Heart left ventricle (tissue), 16 donors: ENCODE measurements at regions not wholly inside any gene's neighbourhood (a gene's known extent, or its start where the extent isn't known, plus 50 kb on each side); places are given as distances from the start of the nearest gene placed in this dataset.

Experiments used
- ATAC-seq, 4 donors: fragments of 200-7000 bp; cut with Tn5 transposase; one replicate each; pipeline ENCODE4 v1.9.1; 2020 to 2022; ENCODE audit warnings: moderate library complexity in 4 of 4, mild to moderate bottlenecking in 3 of 4, moderate number of reproducible peaks in 1 of 4
- DNase-seq, 5 donors: peaks; one replicate each; pipeline ENCODE4 v3.0.0-alpha.2; 2020
- H3K27ac ChIP-seq, 12 donors: fragments of 200-600 bp; sonication (generic) in 4 of 12; one replicate each; pipeline versions ENCODE4 v1.5.0 to v1.8.0; 2016 to 2022; ENCODE audit warnings: mild to moderate bottlenecking in 2 of 12
- H3K27me3 ChIP-seq, 9 donors: fragments of 200-600 bp; sonication (generic) in 2 of 9; one replicate each; pipeline versions ENCODE4 v1.5.1 to v1.8.0; 2016 to 2022; ENCODE audit warnings: mild to moderate bottlenecking in 3 of 9
- H3K36me3 ChIP-seq, 9 donors: fragments of 200-600 bp; sonication (generic) in 2 of 9; one replicate each; pipeline versions ENCODE4 v1.5.0 to v1.8.0; 2018 to 2022; ENCODE audit warnings: mild to moderate bottlenecking in 2 of 9
- H3K4me1 ChIP-seq, 12 donors: fragments of 200-600 bp; sonication (generic) in 4 of 12; one replicate each; pipeline versions ENCODE4 v1.5.0 to v1.8.0; 2016 to 2022; ENCODE audit warnings: mild to moderate bottlenecking in 3 of 12
- H3K4me3 ChIP-seq, 12 donors: fragments of 200-600 bp; sonication (generic) in 4 of 12; one replicate each; pipeline versions ENCODE4 v1.5.0 to v1.8.0; 2017 to 2022; ENCODE audit warnings: mild to moderate bottlenecking in 9 of 12, moderate library complexity in 4 of 12
- H3K9me3 ChIP-seq, 12 donors: fragments of 200-600 bp; sonication (generic) in 4 of 12; one replicate each; pipeline versions ENCODE4 v1.5.0 to v1.8.0; 2016 to 2022; ENCODE audit warnings: mild to moderate bottlenecking in 1 of 12
- CTCF ChIP-seq, 12 donors: fragments of 200-600 bp; sonication (generic) in 4 of 12; IDR thresholded peaks; one replicate each; pipeline versions ENCODE4 v1.5.0 to v1.8.0; 2018 to 2022; ENCODE audit warnings: antibody characterized with exemption in 12 of 12, mild to moderate bottlenecking in 5 of 12
- POLR2A ChIP-seq, 2 donors: fragments of 450-650 bp; IDR thresholded peaks; one replicate each; pipeline ENCODE4 v1.6.1; 2017; ENCODE audit warnings: antibody characterized with exemption in 2 of 2, mild to moderate bottlenecking in 2 of 2, moderate library complexity in 2 of 2
- WGBS, 4 donors: extraction: QIAGEN DNeasy Blood & Tissue Kit in 2 of 4; methylation state at CpG; one replicate each; pipeline versions ENCODE4 v1.1.5 to v1.1.7; 2013 to 2018; 5-methylcytosine and 5-hydroxymethylcytosine counted together
- intact Hi-C, 10 donors: fragments of 100-400 bp; cut with DNase I; formaldehyde crosslinking; loops; one replicate each; pipeline versions ENCODE4 v1.11.1 to v1.14.2; 2022
- donor health status: ischemic (EF 13 %, LVEDD 7.1; RV severe dilation, severe dysfunction).
- donor health status: healthy with polysubstance abuse.
- donor health status: DM: no; HTN: yes; CAD: no.
- donor health status: DM: no; HTN: no; CAD: no.
- donor health status: ischemic (EF 25% LVEDD 6.9; RV normal size, moderate dysfunction).
- donor health status: ischemic (EF 25% LVEDD 5.7; RV mildly dilated, moderate dysfunction).
- donor health status: healthy.
- donor health status: DM: yes; HTN: yes; CAD: no.
- donor health status: ischemic (EF 35%, LVEDD 5.7; RV mildly dilated, moderate dysfunction).
- donor health status: nonischemic (EF 11% LVEDD 7.7; RV severe dilation, severe dysfunction).
- donor health status: DM: yes; HTN: yes; CAD: no.
- donor health status: PGD.
- donor health status: ischemic (EF 29% LVEDD 5.4; RV normal size, mild dysfunction).
- donor health status: nonischemic (EF 23%, LVEDD 6.1; RV moderate dilation, normal function).

GRCh38 chr2:223418131-223418530 lies 184.0 kb downstream of the SCG2 start:
- TF ChIP-seq POLR2A (IDR thresholded peaks at IDR 0.05) (no peak), CTCF (IDR thresholded peaks at IDR 0.05) (no peak)
- H3K9me3 ChIP-seq = no peaks in the 10 kb centered on the region
- ATAC-seq = no peak
- H3K4me1 ChIP-seq = peaks cover 0 to 2% (median 0%) of the 10 kb centered on the region in 12 donors
- H3K27ac ChIP-seq = no peak overlapping the region
- DNase-seq = no peak
- intact Hi-C loops = no loop called here
- no peak overlapping the region for H3K4me3 ChIP-seq
- 74 to 80% (median 79%) methylated on average over 6 of the region's 6 CpGs for WGBS, 4 donors
- no peaks in the 10 kb centered on the region for H3K36me3 ChIP-seq
- H3K27me3 ChIP-seq = no peaks in the 10 kb centered on the region

GRCh38 chr2:223418604-223419199 lies 183.5 kb downstream of the SCG2 start:
- H3K4me1 ChIP-seq = peaks cover 0 to 2% (median 0%) of the 10 kb centered on the region in 12 donors
- WGBS, 4 donors = 40 to 70% (median 64%) methylated on average over 1 of the region's 1 CpG
- H3K27ac ChIP-seq = no peak overlapping the region

DNA sequence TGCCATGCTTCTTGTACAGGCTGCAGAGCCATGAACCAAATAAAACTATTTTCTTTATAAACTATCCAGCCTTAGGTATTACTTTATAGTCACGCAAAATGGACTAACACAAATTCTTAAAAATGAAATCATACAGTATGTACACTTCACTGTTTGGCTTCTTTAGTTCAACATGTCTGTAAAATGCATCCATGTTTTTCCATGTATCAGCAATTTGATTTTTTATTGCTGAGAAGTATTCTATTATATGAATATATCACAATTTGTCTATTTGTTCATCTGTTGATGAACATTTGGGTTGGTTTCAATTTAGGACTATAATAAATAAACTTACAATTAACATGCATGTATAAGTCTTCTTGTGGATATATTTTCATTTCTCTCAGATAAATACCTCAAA lies 182.1 kb downstream of the SCG2 start:
- no peak for DNase-seq
- TF ChIP-seq CTCF (IDR thresholded peaks at IDR 0.05) (no peak), POLR2A (IDR thresholded peaks at IDR 0.05) (no peak)
- Histone ChIP-seq H3K4me1 (peaks cover 0 to under 1% (median 0%) of the 10 kb centered on the region in 12 donors), H3K4me3 (no peak overlapping the region), H3K27ac (no peak overlapping the region), H3K27me3 (no peaks in the 10 kb centered on the region), H3K9me3 (no peaks in the 10 kb centered on the region), H3K36me3 (no peaks in the 10 kb centered on the region)
- WGBS, 4 donors = 90 to 100% (median 91%) methylated on average over 1 of the region's 1 CpG
- ATAC-seq = no peak
- intact Hi-C loops = no loop called here

More at GRCh38 chr2:223418604-223419199, 183.5 kb downstream of the SCG2 start:
- Histone ChIP-seq H3K36me3 (no peaks in the 10 kb centered on the region), H3K27me3 (no peaks in the 10 kb centered on the region), H3K4me3 (no peak overlapping the region), H3K9me3 (no peaks in the 10 kb centered on the region)
- intact Hi-C loops = no loop called here
- ATAC-seq = no peak
- TF ChIP-seq POLR2A (IDR thresholded peaks at IDR 0.05) (no peak), CTCF (IDR thresholded peaks at IDR 0.05) (no peak)
- DNase-seq = no peak

DNA sequence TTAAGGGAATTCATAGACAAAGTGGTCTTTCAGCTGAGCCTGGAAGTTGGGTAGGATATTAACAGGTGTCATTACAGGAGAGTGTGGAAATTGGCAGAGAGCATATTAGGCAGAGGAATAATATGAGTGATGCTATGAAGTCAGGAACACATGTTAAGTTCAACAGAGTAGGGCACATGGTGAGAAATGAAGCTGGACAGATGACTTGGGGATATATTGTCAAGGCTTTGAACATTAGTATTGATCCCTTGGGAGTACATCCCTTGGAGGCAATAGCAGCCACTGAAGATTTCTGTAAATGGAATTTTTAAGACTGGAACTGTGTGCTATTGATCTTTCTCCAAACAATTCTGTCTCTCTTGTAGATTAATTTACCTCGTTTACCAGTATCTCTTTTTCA lies 170.7 kb downstream of the SCG2 start:
- no peak for DNase-seq
- no peak for ATAC-seq
- TF ChIP-seq CTCF (IDR thresholded peaks at IDR 0.05) (no peak), POLR2A (IDR thresholded peaks at IDR 0.05) (no peak)
- no peaks in the 10 kb centered on the region for H3K36me3 ChIP-seq
- intact Hi-C loops = no loop called here
- no peak overlapping the region for H3K4me3 ChIP-seq
- peaks cover 0 to 10% (median 0%) of the 10 kb centered on the region in 12 donors for H3K9me3 ChIP-seq
- H3K27ac ChIP-seq = no peak overlapping the region
- H3K4me1 ChIP-seq = no peaks in the 10 kb centered on the region
- no peaks in the 10 kb centered on the region for H3K27me3 ChIP-seq
- WGBS, 4 donors = 39 to 43% (median 42%) methylated on average over 1 of the region's 1 CpG
